Gastroesophageal sphincter (tissue), 3 donors: ENCODE measurements at regions not wholly inside any gene's neighbourhood (a gene's known extent, or its start where the extent isn't known, plus 50 kb on each side); places are given as distances from the start of the nearest gene placed in this dataset.

ENCODE experiments used
- POLR2A ChIP-seq, 2 donors: fragments of 450-650 bp; IDR thresholded peaks; one replicate each; pipeline ENCODE4 v1.6.1; 2017; ENCODE audit warnings: antibody characterized with exemption in 2 of 2, mild to moderate bottlenecking in 2 of 2, moderate library complexity in 1 of 2
- POLR2AphosphoS5 ChIP-seq: sonication (generic); formaldehyde crosslinking; IDR thresholded peaks from one replicate; pipeline ENCODE4 v1.6.1; 2017; ENCODE audit warnings: antibody characterized with exemption
- TF ChIP-seq, protein P1 (sequence below), 4 experiments: fragments of 200-600 bp in 2 of 4; fragments of 450-650 bp in 2 of 4; sonication (generic) in 1 of 4; IDR thresholded peaks; one replicate each; pipeline ENCODE4 v1.5.1; 2017 to 2019; ENCODE audit warnings: antibody characterized with exemption in 4 of 4, mild to moderate bottlenecking in 2 of 4, moderate library complexity in 2 of 4

DNA sequence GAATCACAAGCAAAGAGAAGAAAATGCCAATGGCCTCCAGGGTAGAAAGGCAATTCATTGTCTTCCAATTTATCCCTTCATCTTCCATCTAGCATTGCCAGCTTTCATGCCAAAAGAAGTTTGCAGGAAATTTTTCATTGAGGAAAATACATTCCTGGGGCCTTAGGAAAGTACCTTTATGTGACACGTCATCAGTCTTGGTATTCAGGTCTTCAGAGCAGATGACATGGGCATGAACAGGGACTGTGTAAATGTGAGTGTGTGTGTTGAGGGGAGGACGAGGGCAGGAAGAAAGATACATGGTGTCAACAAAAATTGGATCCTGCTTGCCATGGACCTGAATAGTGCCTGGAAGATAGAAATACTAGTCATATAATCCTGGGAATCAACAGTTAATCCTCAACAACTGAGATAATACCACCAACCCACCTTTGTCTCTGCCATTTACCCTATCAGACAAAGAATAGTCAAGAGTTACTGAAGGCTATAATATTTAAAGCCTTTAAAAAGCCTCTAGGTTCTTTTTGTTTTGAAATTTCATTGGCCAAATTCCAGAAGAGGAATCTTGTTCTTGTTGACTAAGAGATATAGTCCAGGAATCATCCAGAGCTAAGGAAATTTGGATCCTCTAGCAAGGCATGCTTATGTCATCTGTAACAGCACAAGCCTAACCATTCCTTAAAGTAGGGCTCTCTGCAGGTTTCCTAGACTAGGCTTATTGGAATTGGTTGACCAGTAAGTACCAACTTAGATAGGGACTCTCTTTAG lies 405.8 kb upstream of the SASH1 start:
- TF ChIP-seq, protein P1, sequence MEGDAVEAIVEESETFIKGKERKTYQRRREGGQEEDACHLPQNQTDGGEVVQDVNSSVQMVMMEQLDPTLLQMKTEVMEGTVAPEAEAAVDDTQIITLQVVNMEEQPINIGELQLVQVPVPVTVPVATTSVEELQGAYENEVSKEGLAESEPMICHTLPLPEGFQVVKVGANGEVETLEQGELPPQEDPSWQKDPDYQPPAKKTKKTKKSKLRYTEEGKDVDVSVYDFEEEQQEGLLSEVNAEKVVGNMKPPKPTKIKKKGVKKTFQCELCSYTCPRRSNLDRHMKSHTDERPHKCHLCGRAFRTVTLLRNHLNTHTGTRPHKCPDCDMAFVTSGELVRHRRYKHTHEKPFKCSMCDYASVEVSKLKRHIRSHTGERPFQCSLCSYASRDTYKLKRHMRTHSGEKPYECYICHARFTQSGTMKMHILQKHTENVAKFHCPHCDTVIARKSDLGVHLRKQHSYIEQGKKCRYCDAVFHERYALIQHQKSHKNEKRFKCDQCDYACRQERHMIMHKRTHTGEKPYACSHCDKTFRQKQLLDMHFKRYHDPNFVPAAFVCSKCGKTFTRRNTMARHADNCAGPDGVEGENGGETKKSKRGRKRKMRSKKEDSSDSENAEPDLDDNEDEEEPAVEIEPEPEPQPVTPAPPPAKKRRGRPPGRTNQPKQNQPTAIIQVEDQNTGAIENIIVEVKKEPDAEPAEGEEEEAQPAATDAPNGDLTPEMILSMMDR (IDR thresholded peaks at IDR 0.05) = no peak
- TF ChIP-seq POLR2A (IDR thresholded peaks at IDR 0.05) = no peak
- no peak for TF ChIP-seq POLR2AphosphoS5
